Cerebellar cortex (tissue), 1 donor: ENCODE measurements at regions not wholly inside any gene's neighbourhood (a gene's known extent, or its start where the extent isn't known, plus 50 kb on each side); places are given as distances from the start of the nearest gene placed in this dataset.
"Not testable (repeated sequence)": the region's sequence is repeated elsewhere in the genome, so short reads cannot be mapped to it uniquely, and the experiment has no call there.

Experiments
- DNase-seq: peaks from one replicate; pipeline ENCODE4 v3.0.0-alpha.2; 2015; ENCODE audit warnings: low spot score

DNA sequence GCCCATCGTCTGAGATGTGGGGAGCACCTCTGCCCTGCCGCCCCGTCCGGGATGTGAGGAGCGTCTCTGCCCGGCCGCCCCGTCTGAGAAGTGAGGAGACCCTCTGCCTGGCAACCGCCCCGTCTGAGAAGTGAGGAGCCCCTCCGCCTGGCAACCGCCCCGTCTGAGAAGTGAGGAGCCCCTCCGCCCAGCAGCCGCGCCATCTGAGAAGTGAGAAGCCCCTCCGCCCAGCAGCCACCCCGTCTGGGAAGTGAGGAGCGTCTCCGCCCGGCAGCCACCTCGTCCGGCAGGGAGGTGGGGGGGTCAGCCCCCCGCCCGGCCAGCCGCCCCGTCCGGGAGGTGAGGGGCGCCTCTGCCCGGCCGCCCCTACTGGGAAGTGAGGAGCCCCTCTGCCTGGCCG is 267.2 kb downstream of the MEF2C start:
- not testable (repeated sequence) for DNase-seq

DNA sequence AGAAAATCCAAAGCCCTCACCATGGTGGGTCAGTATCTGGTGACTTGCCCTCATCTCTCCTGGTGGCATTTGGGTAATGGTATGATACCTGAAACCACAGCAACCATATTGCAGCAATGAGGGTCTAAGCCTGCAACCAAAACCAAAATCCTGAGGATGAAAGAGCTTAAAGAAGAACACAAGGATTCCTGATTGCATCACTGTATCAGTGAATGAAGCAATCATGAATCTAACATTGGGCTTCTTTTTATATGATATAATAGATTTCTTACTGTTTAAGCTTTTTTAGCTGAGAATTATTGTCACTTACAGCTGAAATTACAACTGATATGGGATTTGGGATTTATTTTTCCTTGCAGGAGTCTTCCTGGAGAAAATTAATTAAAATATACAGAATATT is 269.9 kb downstream of the MEF2C start:
- DNase-seq: no peak

DNA sequence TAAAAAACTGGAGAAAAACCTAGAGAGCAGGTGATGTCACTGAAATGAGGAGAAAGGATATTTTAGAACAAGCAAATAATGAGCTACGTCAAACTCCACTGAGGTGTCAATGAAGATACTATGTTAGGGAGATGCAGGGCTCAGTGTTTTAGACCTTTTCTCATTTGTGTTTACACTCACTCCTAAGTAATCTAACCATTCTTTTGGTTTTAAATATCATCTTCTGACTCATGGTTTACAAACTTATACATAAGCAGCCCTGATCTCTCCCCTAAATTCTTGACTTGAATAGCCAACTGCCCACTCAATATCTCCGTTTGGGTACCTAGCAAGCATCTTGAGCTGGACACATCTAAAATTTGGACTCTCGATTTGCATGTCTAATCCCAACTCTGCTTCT is 272.4 kb downstream of the MEF2C start:
- no peak for DNase-seq

DNA sequence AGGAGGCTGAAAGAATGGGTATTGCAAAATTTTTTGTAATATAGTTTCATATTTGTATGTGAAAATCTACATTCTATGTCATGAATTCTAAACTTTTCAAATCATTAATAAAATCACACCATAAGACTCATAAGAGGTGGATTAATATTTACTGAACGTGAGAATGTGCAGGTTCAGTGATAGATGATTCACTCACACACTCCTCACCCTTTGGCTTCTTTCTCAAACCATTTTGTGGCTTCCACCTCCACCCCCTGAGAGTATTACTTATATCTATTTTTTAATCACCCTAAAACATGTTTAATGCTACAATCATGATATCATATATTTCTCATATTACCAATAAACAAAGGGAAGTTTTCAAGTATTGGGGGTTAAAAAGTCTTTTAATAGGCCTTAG is 275.5 kb downstream of the MEF2C start:
- DNase-seq: no peak

DNA sequence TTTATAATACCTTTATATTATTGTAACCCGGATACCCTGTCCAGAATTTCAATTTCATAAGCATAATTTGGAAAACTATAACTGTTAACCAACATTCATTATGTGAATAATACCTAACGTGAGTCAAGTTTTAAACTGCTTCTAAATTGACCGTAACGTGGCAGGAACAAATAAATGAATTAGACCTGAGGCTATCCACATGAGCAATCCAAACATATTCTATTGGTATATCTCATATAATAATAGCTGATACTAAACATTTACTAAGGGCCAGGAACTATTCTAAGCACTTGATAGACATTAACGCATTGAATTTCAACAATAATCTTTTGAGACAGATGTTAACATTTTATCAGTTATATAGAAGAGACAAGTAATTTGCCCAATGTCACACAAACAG is 276.4 kb downstream of the MEF2C start:
- no peak for DNase-seq

DNA sequence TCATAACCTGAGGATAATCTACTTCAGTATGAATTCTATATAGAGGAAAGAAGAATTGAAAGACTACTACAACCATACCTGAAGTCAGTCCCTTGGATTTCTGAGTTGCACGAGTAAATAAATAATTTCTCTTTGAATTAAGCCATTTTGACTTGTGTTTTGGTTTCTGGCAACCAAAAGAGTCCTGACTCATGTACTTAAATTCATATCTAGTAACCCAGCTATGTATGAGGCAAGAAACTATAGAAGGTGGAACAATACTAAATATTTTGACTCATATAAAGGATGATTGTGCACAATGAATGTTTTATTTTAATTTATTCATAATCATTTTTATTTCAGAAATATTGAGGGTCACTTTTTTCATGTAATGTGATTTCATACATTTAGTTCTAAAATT is 276.8 kb downstream of the MEF2C start:
- DNase-seq: no peak

DNA sequence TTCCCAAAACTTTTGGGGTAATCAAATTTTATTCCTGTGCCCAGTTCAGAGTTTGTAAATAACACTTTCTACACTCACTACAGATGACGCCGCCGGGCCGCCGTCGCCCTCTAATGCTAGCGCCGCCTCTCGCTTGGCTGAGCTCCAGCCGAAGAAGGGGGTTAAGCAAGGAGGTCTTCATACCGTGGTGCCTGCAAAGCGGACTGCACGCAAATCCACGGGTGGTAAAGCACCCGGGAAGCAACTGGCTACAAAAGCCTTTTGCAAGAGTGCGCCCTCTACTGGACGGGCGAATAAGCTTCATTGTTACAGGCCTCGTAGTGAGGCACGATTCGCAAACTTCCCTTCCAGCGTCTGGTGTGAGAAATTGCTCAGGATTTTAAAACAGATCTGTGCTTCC is 280.4 kb downstream of the MEF2C start:
- no peak for DNase-seq

DNA sequence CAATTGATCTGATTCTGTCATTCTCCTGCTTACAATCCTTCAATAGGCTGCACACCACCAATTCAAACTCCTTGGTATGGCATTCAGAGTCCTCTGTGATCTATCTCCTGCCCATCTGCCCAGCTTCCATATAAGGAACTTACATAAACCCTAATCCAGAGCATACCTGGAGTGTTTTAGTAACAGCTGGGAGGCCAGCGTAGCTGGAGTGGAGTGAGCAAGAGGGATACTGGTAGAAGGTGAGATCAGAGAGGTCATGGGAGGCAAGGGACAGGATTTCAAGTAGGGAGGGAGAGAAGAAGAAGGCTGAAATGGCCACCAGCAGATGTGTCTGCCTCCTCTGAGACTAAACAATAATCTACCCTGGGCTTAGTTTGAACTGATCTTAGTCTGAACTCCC is 288.5 kb downstream of the MEF2C start:
- DNase-seq: no peak

DNA sequence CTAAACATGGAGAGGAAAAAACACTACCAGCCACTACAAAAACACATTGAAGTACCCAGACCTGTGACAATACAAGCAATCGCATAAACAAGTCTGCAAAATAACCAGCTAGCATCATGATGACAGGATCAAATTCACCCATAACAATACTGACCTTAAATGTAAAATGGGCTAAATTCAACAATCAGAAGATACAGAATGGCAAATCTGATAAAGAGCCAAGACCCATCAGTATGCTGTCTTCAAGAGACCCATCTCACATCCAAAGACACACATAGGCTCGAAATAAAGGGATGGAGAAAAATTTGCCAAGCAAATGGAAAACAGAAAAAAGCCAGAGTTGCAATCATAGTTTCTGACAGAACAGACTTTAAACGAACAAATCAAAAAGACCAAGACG is 294.4 kb downstream of the MEF2C start:
- no peak for DNase-seq

DNA sequence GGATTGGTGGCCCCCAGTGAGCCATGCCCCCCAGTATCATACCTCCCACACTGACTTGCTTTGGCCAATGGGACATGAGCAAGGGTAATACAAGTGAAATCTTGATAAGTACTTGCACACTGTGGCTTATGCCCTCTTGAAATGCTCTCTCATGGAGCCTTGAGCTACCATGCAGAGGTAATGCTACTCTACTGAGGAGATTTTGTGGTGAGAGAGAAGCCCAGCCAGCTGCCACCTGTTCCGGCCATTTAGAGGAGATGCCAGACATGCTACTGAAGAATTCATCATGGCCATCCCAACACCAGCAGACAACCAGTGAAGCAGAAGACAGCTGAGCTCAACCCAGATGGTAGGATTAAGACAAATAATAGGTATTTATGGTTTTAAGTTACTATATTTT is 299.5 kb downstream of the MEF2C start:
- DNase-seq: no peak

DNA sequence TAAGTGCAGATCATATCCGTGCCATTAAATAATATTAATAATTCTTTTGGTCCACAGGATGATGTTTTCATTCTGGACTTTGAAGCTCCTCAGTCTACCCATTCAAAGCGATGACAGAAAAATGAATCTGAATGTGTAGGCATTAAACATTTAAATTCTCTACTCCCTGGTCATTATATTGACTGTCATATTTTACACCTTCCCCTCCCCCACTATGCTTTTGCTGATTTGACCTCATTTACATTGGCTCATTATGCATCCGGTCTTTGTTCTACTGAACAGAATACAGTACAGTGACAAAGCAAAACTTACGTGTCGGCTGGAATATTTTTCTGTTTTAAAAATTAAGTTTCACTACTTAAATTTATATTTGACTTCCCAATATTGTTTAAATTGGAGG is 289.7 kb upstream of the TMEM161B start:
- DNase-seq: peak; percentile 31

DNA sequence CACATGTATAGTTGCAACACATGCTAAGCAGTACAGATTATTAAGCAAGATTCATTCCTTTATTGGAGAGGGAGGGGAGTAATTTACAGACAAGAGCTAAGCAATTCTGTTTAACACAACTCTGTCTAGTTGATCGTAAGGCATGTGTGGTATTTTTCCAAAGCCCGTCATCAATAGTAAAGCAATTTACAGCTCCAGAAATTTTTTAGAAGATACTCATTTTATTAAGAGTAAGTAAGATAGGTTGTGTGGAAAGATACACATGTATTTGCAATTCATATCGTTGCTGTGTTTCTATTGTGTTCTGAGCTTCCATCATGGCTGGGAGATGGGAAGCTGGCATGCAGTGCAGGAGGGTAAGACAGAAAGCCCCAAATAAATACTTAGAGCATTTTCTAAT is 289.2 kb upstream of the TMEM161B start:
- DNase-seq: peak; percentile 46

DNA sequence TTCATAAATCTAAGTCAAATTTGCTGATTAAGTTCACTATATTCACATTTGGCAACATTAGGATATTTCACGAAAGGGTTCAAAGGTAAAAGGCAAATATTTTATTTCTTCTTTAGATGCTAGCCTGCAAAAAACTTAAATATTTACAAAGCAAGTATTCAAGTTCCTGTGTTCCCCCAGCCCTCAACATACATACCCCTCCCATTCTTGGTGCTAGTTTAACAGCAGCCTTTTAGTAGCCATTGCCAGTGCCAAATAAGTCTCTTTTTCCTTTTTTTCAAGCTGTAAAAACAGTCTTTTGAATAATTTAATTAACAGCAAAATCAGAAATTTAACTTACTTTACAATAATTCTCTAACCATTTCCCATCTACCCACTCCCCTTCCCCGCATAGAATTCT is 288.5 kb upstream of the TMEM161B start:
- DNase-seq: peak; percentile 21

DNA sequence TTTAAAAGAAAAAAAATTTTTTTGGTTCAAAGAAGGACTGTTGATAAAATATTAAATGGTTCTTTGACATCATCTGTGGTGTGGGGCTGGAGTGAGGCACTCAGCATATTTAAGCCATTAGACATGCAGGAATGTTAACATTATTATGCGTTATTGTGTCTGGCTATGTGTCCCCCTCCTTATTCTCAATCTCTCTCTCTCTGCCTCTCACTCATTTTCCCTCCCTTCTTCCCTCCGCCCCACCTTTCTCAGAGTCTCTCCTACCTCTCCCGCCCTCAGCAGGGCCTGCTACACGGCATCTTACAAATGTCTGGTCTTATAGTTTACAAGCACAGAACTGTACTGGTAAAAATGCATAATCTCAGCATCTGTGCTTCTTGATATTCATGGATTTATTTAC is 287.8 kb upstream of the TMEM161B start:
- peak; percentile 86 for DNase-seq

DNA sequence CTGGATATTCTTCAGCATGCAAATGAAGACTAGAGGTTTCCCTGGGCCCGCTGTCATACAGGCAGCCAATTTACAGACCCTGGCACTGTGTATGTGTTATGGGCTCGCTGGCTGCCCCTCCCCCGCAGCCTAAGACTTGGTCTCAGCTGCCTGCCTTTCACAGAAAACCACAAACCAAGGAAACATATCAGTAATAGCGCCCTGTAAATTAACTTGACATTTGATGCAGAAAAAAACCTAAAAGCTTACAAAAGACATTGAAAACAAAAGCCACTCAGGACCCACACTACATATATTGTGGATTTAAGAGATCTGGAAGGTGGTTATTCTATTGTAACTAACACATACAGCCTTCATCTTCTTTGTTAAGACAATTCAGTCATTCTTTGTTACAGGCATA is 287.0 kb upstream of the TMEM161B start:
- DNase-seq: peak; percentile 89

DNA sequence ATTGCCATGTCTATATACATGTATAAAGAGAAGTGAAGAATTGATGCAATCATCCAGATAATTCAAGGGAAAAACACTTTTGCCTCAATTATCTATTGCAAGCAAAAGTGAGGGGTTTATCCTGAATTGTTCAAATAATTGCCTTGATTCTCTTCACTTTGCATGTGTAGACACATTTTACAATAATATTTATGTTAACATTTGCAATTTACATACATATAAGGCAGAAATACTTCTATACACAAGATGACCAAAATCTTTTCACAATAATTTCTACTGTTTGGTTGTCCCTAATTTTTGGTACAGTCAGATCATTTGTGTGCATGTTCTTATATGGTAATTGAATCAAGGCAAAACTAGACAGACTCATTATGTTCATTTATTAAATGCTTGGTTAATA is 285.3 kb upstream of the TMEM161B start:
- peak; percentile 56 for DNase-seq

DNA sequence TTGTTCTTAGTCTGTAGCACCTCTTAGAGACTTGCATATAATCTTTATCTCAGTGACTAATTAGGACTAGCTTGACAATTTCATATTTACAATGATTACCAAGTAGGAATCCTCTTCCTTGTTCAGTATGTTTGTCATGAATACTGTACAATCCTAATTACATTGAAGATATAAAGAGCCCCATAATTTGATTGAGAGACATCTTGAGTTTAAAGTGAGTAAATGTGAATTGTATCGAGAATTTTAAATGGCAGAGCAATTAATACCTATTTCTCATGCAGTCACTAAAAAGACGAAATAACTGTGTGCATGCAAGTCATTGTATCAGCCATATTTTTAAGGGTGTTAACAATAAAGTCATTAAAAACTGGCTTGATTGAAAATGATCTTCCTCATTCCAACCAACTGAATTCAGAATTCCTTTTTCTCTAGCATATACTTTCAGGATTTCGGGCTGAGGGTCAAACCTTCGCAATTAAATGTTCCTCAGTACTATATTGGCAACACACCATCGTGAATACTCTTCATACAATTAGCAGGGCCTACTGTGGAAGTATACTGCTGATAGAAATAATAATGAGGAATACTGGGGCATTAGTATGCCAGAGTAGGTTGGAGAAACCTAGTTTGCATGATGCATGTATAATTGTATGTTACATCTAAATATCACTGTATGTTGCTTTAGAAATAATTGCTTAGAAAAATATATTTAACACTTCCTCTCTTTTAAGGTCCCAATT is 284.7 kb upstream of the TMEM161B start:
- DNase-seq: peak; percentile 63

DNA sequence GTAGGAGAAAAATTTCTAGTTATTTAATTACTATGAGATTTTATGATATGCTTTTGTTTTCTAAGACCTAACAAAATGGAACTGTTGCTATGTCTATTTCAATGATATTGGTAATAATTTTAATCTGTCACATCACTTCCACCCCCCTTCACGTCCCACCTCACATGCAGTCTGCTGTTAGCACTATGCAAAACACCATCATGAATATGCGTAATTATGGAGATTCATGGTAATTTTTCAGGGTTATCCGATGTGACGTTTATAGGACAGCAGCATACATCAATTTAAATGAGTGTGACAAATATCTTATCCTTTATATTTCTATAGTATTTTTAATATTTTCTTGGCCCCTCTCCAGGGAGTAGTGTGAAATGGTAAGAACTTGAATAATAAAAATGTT is 283.8 kb upstream of the TMEM161B start:
- DNase-seq: peak; percentile 61

DNA sequence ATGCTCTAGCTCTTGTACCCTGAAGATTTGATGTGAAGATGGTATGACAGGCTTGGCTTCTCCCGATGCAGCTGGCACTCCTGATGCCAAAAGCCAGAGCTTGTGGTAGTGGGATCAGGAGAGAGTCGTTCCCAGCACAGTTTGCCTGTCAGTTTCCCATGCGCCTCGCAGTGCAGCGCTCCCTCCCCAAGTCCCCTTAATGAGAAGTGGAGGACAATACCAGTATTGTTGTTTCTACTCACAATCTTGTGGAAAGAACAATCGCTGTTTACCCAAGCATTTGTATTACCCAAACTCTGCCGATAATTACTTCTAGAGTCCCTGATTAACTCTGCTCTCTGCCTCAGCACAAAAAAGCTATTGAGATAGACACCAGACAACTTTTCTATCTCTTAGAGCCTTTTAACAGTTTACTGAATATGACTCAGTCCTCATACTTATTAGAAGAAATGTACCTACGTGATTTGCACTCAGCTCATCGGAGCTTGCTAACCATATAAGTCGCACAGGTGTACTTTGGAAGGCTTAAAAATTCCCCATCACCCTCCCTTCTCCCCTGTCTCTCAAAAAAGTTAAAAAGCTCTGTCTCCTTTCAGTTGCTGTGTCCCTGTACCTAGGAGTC is 283.2 kb upstream of the TMEM161B start:
- DNase-seq: peak; percentile 76

DNA sequence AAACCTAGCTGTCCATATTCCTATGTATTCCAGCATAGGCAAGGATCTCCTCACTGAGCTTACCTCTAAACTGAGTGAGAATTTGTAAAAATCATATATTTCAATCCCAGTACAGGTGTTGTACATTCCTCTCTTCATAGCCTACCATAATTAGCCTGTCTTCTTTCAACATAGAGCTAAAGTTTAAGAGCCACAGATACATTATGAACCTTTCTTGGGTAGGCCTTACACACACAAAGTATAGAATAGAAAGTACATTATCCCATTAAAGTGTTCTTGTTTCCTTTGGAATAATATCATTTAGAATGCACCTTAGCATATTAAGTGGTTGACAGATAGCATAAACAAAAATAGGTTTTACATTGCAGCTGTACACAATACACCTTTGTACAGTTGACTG is 282.1 kb upstream of the TMEM161B start:
- peak; percentile 54 for DNase-seq

DNA sequence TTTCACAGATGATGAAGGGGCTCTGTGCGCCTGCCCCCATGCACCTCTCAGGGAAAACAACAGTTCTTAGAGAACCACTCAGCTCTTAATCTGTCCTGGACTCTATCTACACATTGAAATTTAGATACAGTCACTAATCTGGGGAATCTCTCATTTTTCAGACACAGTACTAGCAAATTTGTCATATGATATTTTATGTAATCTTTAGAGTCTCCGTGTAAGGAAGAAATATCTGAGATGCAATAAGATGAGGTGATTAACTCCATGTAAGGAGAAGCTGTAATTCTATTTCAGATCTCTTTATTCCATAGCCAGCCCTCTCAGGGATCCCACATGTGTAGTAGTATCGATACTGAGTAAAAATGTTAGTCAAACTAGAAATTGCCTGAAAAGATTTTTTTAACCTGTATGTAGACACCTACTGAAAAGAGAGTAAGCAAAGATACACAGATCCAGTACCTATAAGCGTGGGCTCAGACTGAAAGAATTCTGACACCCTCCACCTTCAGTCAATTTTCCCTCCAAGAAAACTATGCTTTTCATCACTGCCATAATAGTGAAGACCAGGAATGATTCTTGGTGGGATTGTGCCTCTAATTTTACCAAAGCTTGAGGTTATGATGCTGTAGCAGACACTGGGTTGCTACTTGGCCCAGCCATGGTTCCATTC is 279.6 kb upstream of the TMEM161B start:
- peak; percentile 68 for DNase-seq

DNA sequence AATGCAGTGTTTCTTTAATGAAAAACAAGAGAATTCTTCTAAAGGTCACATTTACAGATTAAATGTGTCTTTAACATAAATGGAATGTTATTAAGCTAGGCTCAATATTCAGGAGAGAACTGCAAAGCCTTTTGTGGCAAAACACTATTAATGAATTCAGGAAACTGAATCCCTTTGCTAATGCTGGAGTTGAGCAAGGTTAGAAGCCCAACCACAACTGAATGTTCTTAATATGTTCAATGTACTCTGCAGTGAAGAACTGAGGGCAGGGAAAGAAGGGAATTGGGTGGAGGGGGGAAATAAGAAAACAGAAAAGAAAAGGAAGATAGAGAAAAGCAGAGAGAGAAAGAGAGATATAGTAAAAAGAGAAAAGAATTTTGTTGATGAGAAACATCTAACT is 276.7 kb upstream of the TMEM161B start:
- peak; percentile 40 for DNase-seq

DNA sequence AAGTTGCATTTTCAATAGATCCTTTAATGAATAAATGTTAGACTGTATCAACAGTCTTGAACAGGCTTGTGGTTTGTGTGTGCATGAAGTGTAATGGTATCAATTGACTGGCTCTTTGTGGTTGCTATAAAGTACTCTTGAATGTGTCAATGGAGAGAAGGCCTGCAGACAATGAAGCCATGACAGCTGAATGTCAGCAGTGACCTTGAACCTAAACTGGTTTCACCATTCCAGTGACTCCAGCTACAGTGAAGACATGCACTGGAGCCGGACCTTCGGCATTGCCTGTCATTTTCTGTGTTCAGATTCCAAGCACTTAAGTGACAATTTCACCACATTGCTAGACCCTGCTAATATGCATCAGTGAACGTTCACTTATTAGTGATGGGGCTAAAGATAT is 276.0 kb upstream of the TMEM161B start:
- DNase-seq: peak; percentile 68
